K562 (cell line): ENCODE measurements at regions not wholly inside any gene's neighbourhood (a gene's known extent, or its start where the extent isn't known, plus 50 kb on each side); places are given as distances from the start of the nearest gene placed in this dataset.

Experiments
- ATAC-seq: fragments of 200-7000 bp; cut with Tn5 transposase; 3 replicates; pipeline ENCODE4 v1.9.1; 2020; ENCODE audit warnings: moderate library complexity
- BruUV-seq: library from RNA; stranded (reverse); fragments of 400-500 nt; replicated peaks from 2 replicates; lab custom pipeline; 2021; lab: Mats Ljungman, UMichigan
- CTCF ChIA-PET: fragments of 300-600 bp; formaldehyde crosslinking; extraction: SDS; loops from one replicate; lab custom pipeline; 2021; ENCODE audit warnings: low intra/inter-chr PET ratio; lab: Yijun Ruan, JAX
- POLR2A ChIA-PET: fragments of 300-600, 350-650 bp; sonication (Branson Sonifier 250); formaldehyde crosslinking; extraction: SDS; loops from one replicate; lab custom pipeline; 2021; ENCODE audit warnings: antibody characterized with exemption, inconsistent platforms; lab: Yijun Ruan, JAX
- DNase-seq, 4 experiments: peaks; one replicate each; pipeline versions ENCODE4 v3.0.0 to v3.0.0-alpha.2; 2011 to 2018; ENCODE audit warnings: low spot score in 3 of 4, mixed read lengths in 3 of 4; ENCODE audit errors: extremely low read depth in 1 of 4
- FAIRE-seq: peaks from 2 replicates; lab custom pipeline; 2011; peaks lifted over from hg19 to GRCh38; lab: Jason Lieb, UNC
- H2AFZ ChIP-seq: 2 replicates; pipeline ENCODE4 v1.6.0; 2011; ENCODE audit warnings: low read depth, low read length, control low read depth, inconsistent platforms
- H3K27ac ChIP-seq: fragments of 200-600 bp; 3 replicates; pipeline ENCODE4 v1.8.0; 2011; ENCODE audit warnings: low read depth, mild to moderate bottlenecking, control low read depth, inconsistent platforms, low read length, moderate library complexity, mixed read lengths; ENCODE audit errors: extremely low read depth
- H3K27me3 ChIP-seq, 2 experiments: fragments of 300-600 bp in 1 of 2; 2 replicates in 1 of 2; 3 replicates in 1 of 2; pipeline versions ENCODE4 v1.6.0 to v1.8.0; 2011; ENCODE audit warnings: inconsistent platforms in 2 of 2, low read length in 2 of 2, mild to moderate bottlenecking in 1 of 2, mixed read lengths in 1 of 2, moderate library complexity in 1 of 2; ENCODE audit not compliant: control insufficient read depth in 2 of 2, insufficient read depth in 2 of 2
- H3K36me3 ChIP-seq: fragments of 300-600 bp; 3 replicates; pipeline ENCODE4 v1.8.0; 2011; ENCODE audit warnings: mild to moderate bottlenecking, low read length, inconsistent platforms; ENCODE audit not compliant: control insufficient read depth, insufficient read depth
- H3K4me1 ChIP-seq, 2 experiments: fragments of 200-600 bp in 1 of 2; replicated peaks in 1 of 2; 2 replicates in 1 of 2; 3 replicates in 1 of 2; pipeline versions ENCODE4 v1.5.1 to v1.8.0; 2011; ENCODE audit warnings: inconsistent platforms in 2 of 2, low read length in 2 of 2, mild to moderate bottlenecking in 1 of 2, mixed read lengths in 1 of 2, moderate library complexity in 1 of 2; ENCODE audit not compliant: control insufficient read depth in 2 of 2, insufficient read depth in 2 of 2
- H3K4me2 ChIP-seq: 2 replicates; pipeline ENCODE4 v1.6.1; 2011; ENCODE audit warnings: low read length, control low read depth, inconsistent platforms, mixed read lengths; ENCODE audit not compliant: insufficient read depth
- H3K4me3 ChIP-seq: fragments of 200-600 bp; sonication (generic), shearing (Covaris generic); 2 replicates; pipeline ENCODE4 v1.5.1; 2016; ENCODE audit warnings: control low read depth, inconsistent platforms
- H3K79me2 ChIP-seq: fragments of 200-600 bp; 3 replicates; pipeline ENCODE4 v1.8.0; 2011; ENCODE audit warnings: low read length, inconsistent platforms; ENCODE audit not compliant: control insufficient read depth, insufficient read depth
- H3K9ac ChIP-seq, 2 experiments: 2 replicates each; pipeline versions ENCODE4 v1.6.0 to v1.6.1; 2011; ENCODE audit warnings: low read depth in 2 of 2, low read length in 2 of 2, control low read depth in 1 of 2, inconsistent platforms in 1 of 2, mild to moderate bottlenecking in 1 of 2, mixed read lengths in 1 of 2; ENCODE audit not compliant: insufficient read depth in 1 of 2
- H3K9me1 ChIP-seq: one replicate; pipeline ENCODE4 v1.6.0; 2011; ENCODE audit warnings: inconsistent platforms, mild to moderate bottlenecking, low read length, moderate library complexity; ENCODE audit not compliant: control insufficient read depth, insufficient read depth
- H3K9me3 ChIP-seq: replicated peaks from 2 replicates; pipeline ENCODE4 v1.5.1; 2011; ENCODE audit warnings: low read depth, low read length, inconsistent platforms; ENCODE audit not compliant: control insufficient read depth, insufficient read depth
- H4K20me1 ChIP-seq: replicated peaks from 2 replicates; pipeline ENCODE4 v1.6.1; 2011; ENCODE audit warnings: low read length, inconsistent platforms, mixed read lengths; ENCODE audit not compliant: control insufficient read depth, insufficient read depth
- CBX1 ChIP-seq: sonication (generic); IDR thresholded peaks from 2 replicates; pipeline ENCODE4 v1.6.1; 2016; ENCODE audit warnings: antibody characterized with exemption, low read depth, mild to moderate bottlenecking
- CGGBP1 ChIP-seq: fragments of 250-450 bp; sonication (Bioruptor Pico); IDR thresholded peaks from 2 replicates; pipeline ENCODE4 v1.9.0; 2021; ENCODE audit warnings: mild to moderate bottlenecking
- CREB3 ChIP-seq: fragments of 450-650 bp; conservative IDR thresholded peaks from 2 replicates; pipeline ENCODE4 v1.6.1; 2016; ENCODE audit warnings: missing genetic modification characterization, low read depth, mild to moderate bottlenecking, missing compliant biosample characterization, moderate library complexity
- HDAC1 ChIP-seq, 2 experiments: fragments of 450-650 bp; IDR thresholded peaks; 2 replicates each; pipeline ENCODE4 v1.6.1; 2016 to 2017; ENCODE audit warnings: inconsistent platforms in 1 of 2, mild to moderate bottlenecking in 1 of 2, moderate library complexity in 1 of 2
- JUNB ChIP-seq: fragments of 450-650 bp; formaldehyde crosslinking; conservative IDR thresholded peaks from 2 replicates; pipeline ENCODE4 v1.4.0; 2020; ENCODE audit warnings: mild to moderate bottlenecking
- KDM5B ChIP-seq: fragments of 200-600 bp; sonication (generic); IDR thresholded peaks from 2 replicates; pipeline ENCODE4 v1.6.1; 2012; ENCODE audit warnings: low read depth, mild to moderate bottlenecking, moderate library complexity, low read length, control low read depth, inconsistent platforms; ENCODE audit not compliant: insufficient replicate concordance
- LARP7 ChIP-seq: fragments of 450-650 bp; IDR thresholded peaks from 2 replicates; pipeline ENCODE4 v1.6.1; 2016
- PBX2 ChIP-seq, 2 experiments: IDR thresholded peaks in 1 of 2; conservative IDR thresholded peaks in 1 of 2; 2 replicates each; pipeline ENCODE4 v1.6.1; 2016; ENCODE audit warnings: low read depth in 2 of 2, mild to moderate bottlenecking in 1 of 2, missing compliant biosample characterization in 1 of 2, missing genetic modification characterization in 1 of 2, moderate library complexity in 1 of 2
- PCBP1 ChIP-seq: fragments of 200-400 bp; formaldehyde crosslinking; IDR thresholded peaks from 2 replicates; pipeline ENCODE4 v1.6.1; 2018; ENCODE audit warnings: mild to moderate bottlenecking, low read depth, low read length; ENCODE audit not compliant: poor library complexity, severe bottlenecking
- PHB ChIP-seq: fragments of 250-450 bp; sonication (Bioruptor Pico); IDR thresholded peaks from 2 replicates; pipeline ENCODE4 v1.5.0; 2021
- PYGO2 ChIP-seq: fragments of 450-650 bp; IDR thresholded peaks from 2 replicates; pipeline ENCODE4 v1.6.1; 2016; ENCODE audit warnings: mild to moderate bottlenecking, missing genetic modification characterization, moderate library complexity, missing compliant biosample characterization
- RBM34 ChIP-seq: fragments of 200-400 bp; formaldehyde crosslinking; IDR thresholded peaks from 2 replicates; pipeline ENCODE4 v1.6.1; 2018; ENCODE audit warnings: low read length, borderline replicate concordance; ENCODE audit not compliant: insufficient read depth
- SETDB1 ChIP-seq: IDR thresholded peaks from one replicate; pipeline ENCODE4 v1.6.1; 2012; ENCODE audit warnings: low read length, control low read depth, inconsistent platforms
- SFPQ ChIP-seq: fragments of 200-400 bp; formaldehyde crosslinking; IDR thresholded peaks from 2 replicates; pipeline ENCODE4 v1.6.1; 2017; ENCODE audit warnings: mild to moderate bottlenecking, low read depth, low read length, moderate library complexity
- SMAD3 ChIP-seq: fragments of 450-650 bp; formaldehyde crosslinking; conservative IDR thresholded peaks from 2 replicates; pipeline ENCODE4 v1.4.0; 2020; ENCODE audit warnings: mild to moderate bottlenecking
- STAG1 ChIP-seq: sonication (generic); formaldehyde crosslinking; IDR thresholded peaks from 2 replicates; pipeline ENCODE4 v1.5.0; 2020; ENCODE audit warnings: missing genetic modification reagents, borderline replicate concordance
- YBX1 ChIP-seq: fragments of 450-650 bp; IDR thresholded peaks from 2 replicates; pipeline ENCODE4 v1.7.1; 2016; ENCODE audit warnings: mild to moderate bottlenecking
- ZNF274 ChIP-seq: IDR thresholded peaks from 2 replicates; pipeline ENCODE4 v1.6.1; 2011; ENCODE audit warnings: low read depth, mild to moderate bottlenecking, low read length, moderate library complexity, borderline replicate concordance
- WGBS: fragments of 100-300 bp; shearing (Covaris generic); methylation state at CpG from one replicate; pipeline ENCODE4 v1.1.6; 2016; ENCODE audit warnings: low coverage, mixed read lengths; ENCODE audit not compliant: insufficient coverage; ENCODE audit errors: missing lambda C conversion rate; 5-methylcytosine and 5-hydroxymethylcytosine counted together
- in situ Hi-C: fragments of 300-500 bp; cut with MboI; formaldehyde crosslinking; loops from 4 replicates; pipeline ENCODE4 v1.15.0; 2018; ENCODE audit warnings: inconsistent platforms, mixed read lengths
- intact Hi-C: fragments of 100-400 bp; cut with micrococcal nuclease; formaldehyde crosslinking; loops from 2 replicates; pipeline ENCODE4 v1.14.2; 2022

- TF ChIP-seq KDM5B, result no peak
- no peak for TF ChIP-seq LARP7
- no peak for TF ChIP-seq ZNF274
- TF ChIP-seq PYGO2 (tag), result no peak
- TF ChIP-seq STAG1, result no peak
- no peak for TF ChIP-seq RBM34
- no peak for TF ChIP-seq CBX1
Measured at GRCh38 chr6:81383472-81383871, 369.0 kb downstream of the TENT5A start (continued).

GRCh38 chr6:81382852-81383251 is 369.6 kb downstream of the TENT5A start:
- CTCF ChIA-PET, result no interaction called here
- TF ChIP-seq CGGBP1 (CRISPR knock-in tag), result no peak
- no peak for TF ChIP-seq YBX1
- no peak for TF ChIP-seq SMAD3 (CRISPR knock-in tag)
- no peak for TF ChIP-seq PHB (CRISPR knock-in tag)
- TF ChIP-seq SFPQ, result no peak
- no peak for TF ChIP-seq JUNB (CRISPR knock-in tag)
- TF ChIP-seq PCBP1, result no peak
- TF ChIP-seq CREB3 (tag), result no peak
- TF ChIP-seq PBX2 (CRISPR knock-in tag; IDR thresholded peaks at IDR 0.05; ENCODE audit: low read depth), result no peak
- no peak for TF ChIP-seq PBX2 (tag; conservative IDR thresholded peaks at IDR 0.05; ENCODE audit: low read depth)
- no peak for TF ChIP-seq HDAC1 (IDR thresholded peaks at IDR 0.05)
- no peak for TF ChIP-seq SETDB1

More at GRCh38 chr6:81382852-81383251, 369.6 kb downstream of the TENT5A start:
- H3K9me1 ChIP-seq, result no peaks in the 10 kb centered on the region
- ATAC-seq (no peak), DNase-seq (no peak), FAIRE-seq (no peak)
- no peaks in the 10 kb centered on the region for H3K36me3 ChIP-seq
- intact Hi-C loops, result no loop called here
- no peak overlapping the region for H3K4me3 ChIP-seq
- no peak overlapping the region for H3K4me2 ChIP-seq
- no TSS peak for BruUV-seq
- 0% methylated on average over 4 of the region's 4 CpGs for WGBS
- H3K9me3 ChIP-seq, result no peaks in the 10 kb centered on the region
- no peaks in the 10 kb centered on the region for H3K4me1 ChIP-seq
- H3K9ac ChIP-seq, result no peak overlapping the region
- in situ Hi-C loops, result no loop called here
- POLR2A ChIA-PET, result no interaction called here
- no peaks in the 10 kb centered on the region for H3K27me3 ChIP-seq
- no peaks in the 10 kb centered on the region for H4K20me1 ChIP-seq
- no peaks in the 10 kb centered on the region for H3K79me2 ChIP-seq
- H3K27ac ChIP-seq, result no peak overlapping the region
- H2AFZ ChIP-seq, result no peak overlapping the region
